ENCODE measurements at regions not wholly inside any gene's neighbourhood (a gene's known extent, or its start where the extent isn't known, plus 50 kb on each side); places are given as distances from the start of the nearest gene placed in this dataset.

GRCh38 chr14:51566831-51567582 is 84.7 kb upstream of the FRMD6 start:
- no peaks in the 10 kb centered on the region for H3K36me3 ChIP-seq (ENCODE audit: control insufficient read depth in 2 of 2, extremely low read depth in 1 of 2, insufficient read depth in 2 of 2, low read length in 2 of 2)
- intact Hi-C loops (cut with micrococcal nuclease): no loop called here
- H3K9me3 ChIP-seq (replicated peaks; ENCODE audit: control insufficient read depth, insufficient read depth, low read length): no peaks in the 10 kb centered on the region
- BruUV-seq (replicated peaks): no TSS peak
- no peaks in the 10 kb centered on the region for H3K9me1 ChIP-seq (replicated peaks; ENCODE audit: control insufficient read depth, extremely low read depth, insufficient read depth, low read length)
- H4K20me1 ChIP-seq (replicated peaks; ENCODE audit: control insufficient read depth, extremely low read depth, insufficient read depth, low read length): no peaks in the 10 kb centered on the region
- ChIA-PET POLR2A (no interaction called here), CTCF (interaction anchor here (1.4 kb wide), 1 partner anchor 86 kb away, joined by 3 read pairs; no protein-coding TSS in a partner anchor)
- no peaks in the 10 kb centered on the region for H3K4me1 ChIP-seq (ENCODE audit: control insufficient read depth, extremely low read depth, insufficient read depth, low read length)
- no peaks in the 10 kb centered on the region for H3K27me3 ChIP-seq (ENCODE audit: control insufficient read depth in 2 of 2, insufficient read depth in 2 of 2, low read length in 2 of 2)
- DNase-seq (ENCODE audit: low read depth, low spot score): no peak
- no peak overlapping the region for H3K27ac ChIP-seq (ENCODE audit: insufficient read depth, low read depth, low read length)
- H3K79me2 ChIP-seq (ENCODE audit: control insufficient read depth, insufficient read depth, low read length): no peaks in the 10 kb centered on the region
- no peak overlapping the region for H3K4me3 ChIP-seq (replicated peaks in 1 of 3; ENCODE audit: insufficient read depth in 1 of 3, low read depth in 1 of 3, low read length in 3 of 3)
- no peak overlapping the region for H3K9ac ChIP-seq (replicated peaks; ENCODE audit: extremely low read depth, insufficient read depth, low read length)
- no peak overlapping the region for H3K4me2 ChIP-seq (ENCODE audit: insufficient read depth, low read length)
- TF ChIP-seq POLR2AphosphoS5 (IDR thresholded peaks at IDR 0.05; ENCODE audit: insufficient read depth, low read depth, low read length) (no peak), EZH2 (IDR thresholded peaks at IDR 0.05; ENCODE audit: borderline replicate concordance, low read depth, low read length, severe bottlenecking) (no peak), MYC (IDR thresholded peaks at IDR 0.05; ENCODE audit: low read depth, low read length) (no peak), FOS (IDR thresholded peaks at IDR 0.05; ENCODE audit: borderline replicate concordance, insufficient read depth, low read length) (no peak), POLR2A (IDR thresholded peaks at IDR 0.05; ENCODE audit: low read depth, low read length) (no peak), GATA2 (IDR thresholded peaks at IDR 0.05; ENCODE audit: insufficient read depth, insufficient read length, low read depth, low read length) (no peak), JUN (IDR thresholded peaks at IDR 0.05; ENCODE audit: borderline replicate concordance, insufficient read depth, insufficient read length, low read depth) (no peak)
- TF ChIP-seq, protein P1, sequence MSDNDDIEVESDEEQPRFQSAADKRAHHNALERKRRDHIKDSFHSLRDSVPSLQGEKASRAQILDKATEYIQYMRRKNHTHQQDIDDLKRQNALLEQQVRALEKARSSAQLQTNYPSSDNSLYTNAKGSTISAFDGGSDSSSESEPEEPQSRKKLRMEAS (IDR thresholded peaks at IDR 0.05; ENCODE audit: insufficient read depth, insufficient read length): no peak
- TF ChIP-seq, protein P2, sequence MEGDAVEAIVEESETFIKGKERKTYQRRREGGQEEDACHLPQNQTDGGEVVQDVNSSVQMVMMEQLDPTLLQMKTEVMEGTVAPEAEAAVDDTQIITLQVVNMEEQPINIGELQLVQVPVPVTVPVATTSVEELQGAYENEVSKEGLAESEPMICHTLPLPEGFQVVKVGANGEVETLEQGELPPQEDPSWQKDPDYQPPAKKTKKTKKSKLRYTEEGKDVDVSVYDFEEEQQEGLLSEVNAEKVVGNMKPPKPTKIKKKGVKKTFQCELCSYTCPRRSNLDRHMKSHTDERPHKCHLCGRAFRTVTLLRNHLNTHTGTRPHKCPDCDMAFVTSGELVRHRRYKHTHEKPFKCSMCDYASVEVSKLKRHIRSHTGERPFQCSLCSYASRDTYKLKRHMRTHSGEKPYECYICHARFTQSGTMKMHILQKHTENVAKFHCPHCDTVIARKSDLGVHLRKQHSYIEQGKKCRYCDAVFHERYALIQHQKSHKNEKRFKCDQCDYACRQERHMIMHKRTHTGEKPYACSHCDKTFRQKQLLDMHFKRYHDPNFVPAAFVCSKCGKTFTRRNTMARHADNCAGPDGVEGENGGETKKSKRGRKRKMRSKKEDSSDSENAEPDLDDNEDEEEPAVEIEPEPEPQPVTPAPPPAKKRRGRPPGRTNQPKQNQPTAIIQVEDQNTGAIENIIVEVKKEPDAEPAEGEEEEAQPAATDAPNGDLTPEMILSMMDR (IDR thresholded peaks at IDR 0.05; ENCODE audit: extremely low read depth in 1 of 2, insufficient read depth in 1 of 2, low read depth in 1 of 2, low read length in 2 of 2): no peak
- dilution Hi-C loops (cut with MboI; ENCODE audit: extremely low pct_ligation_motif_present, low sequenced_read_pairs): no loop called here
- no peak for FAIRE-seq
- H2AFZ ChIP-seq (ENCODE audit: low read depth, low read length): no peak overlapping the region

Measured in endothelial cell of umbilical vein (primary cell).